GM12874 (cell line): ENCODE measurements at regions not wholly inside any gene's neighbourhood (a gene's known extent, or its start where the extent isn't known, plus 50 kb on each side); places are given as distances from the start of the nearest gene placed in this dataset.

Source experiments
- TF ChIP-seq, protein P1 (sequence below): IDR thresholded peaks from 2 replicates; pipeline ENCODE4 v1.5.1; 2011; ENCODE audit warnings: low read depth, mild to moderate bottlenecking, control low read depth, low read length, moderate library complexity; ENCODE audit not compliant: insufficient read depth

DNA sequence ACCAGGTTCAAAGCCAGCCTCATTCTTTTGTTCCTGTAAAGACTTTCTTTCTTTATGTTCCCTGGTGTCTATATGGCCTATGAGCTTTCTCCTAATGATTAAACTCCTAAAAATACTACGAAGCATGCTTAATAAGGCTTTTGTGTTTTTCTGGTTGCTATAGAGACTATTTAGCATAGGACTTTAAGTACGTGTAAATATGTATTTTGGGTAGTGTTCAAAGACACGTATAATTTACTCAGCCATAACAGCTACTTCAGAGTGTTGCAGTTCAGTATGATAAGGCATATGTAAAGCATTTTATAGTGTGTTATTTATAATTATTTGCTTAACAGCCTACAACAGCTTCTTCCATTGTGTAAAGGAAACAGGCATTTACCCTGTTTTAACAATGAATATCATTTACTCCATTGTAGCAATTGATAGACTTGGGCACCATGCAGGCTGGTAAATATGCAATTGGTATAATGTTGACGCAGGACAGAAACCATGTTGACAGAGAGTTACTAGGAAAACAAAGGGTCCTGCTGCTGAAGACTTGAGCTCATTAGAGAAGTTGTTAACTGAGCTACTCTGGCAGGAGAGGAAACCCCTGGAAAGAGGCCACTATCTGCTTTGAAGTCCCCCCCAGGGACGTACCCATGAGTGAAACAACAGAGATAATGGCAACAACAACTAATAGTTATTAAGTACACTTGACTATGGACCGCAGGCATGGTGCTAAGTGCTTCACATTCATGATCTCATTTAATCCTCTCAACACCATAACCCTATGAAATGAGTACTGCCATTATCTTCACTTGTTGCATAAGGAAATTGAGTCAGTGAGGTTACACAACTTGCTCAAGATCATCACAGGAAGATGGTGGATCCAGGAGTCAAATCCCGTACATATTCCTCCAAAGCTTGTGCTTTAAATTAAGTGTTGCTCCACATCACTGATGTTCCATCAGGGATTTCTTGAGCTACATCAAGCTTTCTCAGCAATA is 342.2 kb upstream of the DYNLRB2 start:
- TF ChIP-seq, protein P1, sequence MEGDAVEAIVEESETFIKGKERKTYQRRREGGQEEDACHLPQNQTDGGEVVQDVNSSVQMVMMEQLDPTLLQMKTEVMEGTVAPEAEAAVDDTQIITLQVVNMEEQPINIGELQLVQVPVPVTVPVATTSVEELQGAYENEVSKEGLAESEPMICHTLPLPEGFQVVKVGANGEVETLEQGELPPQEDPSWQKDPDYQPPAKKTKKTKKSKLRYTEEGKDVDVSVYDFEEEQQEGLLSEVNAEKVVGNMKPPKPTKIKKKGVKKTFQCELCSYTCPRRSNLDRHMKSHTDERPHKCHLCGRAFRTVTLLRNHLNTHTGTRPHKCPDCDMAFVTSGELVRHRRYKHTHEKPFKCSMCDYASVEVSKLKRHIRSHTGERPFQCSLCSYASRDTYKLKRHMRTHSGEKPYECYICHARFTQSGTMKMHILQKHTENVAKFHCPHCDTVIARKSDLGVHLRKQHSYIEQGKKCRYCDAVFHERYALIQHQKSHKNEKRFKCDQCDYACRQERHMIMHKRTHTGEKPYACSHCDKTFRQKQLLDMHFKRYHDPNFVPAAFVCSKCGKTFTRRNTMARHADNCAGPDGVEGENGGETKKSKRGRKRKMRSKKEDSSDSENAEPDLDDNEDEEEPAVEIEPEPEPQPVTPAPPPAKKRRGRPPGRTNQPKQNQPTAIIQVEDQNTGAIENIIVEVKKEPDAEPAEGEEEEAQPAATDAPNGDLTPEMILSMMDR, result no peak

DNA sequence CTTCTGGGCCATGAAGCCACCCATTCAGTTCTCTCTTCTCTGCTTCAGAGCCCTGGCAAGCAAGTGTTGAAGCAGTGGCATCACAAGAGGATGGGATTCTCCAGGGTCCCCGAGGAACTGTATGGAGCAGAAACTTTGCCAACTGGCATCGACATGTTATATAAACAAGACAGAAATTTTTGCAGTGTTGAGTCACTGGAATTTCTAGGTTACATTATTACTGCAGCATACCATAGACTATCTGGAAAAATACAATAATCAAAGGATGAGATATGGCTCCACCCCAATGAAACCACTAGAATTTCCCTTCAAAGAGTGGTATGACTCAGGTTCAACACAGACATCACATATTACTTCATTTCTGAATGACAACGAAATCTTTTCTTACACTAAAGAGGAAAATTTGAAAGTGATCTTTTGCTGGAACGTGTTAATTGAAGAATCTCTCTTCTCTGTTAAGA is 343.0 kb upstream of the DYNLRB2 start:
- TF ChIP-seq, protein P1, result no peak

- TF ChIP-seq, protein P1, result no peak
These were observed 348.9 kb upstream of the DYNLRB2 start for GRCh38 chr16:80191928-80192327.

GRCh38 chr16:80189476-80190175 is 351.2 kb upstream of the DYNLRB2 start:
- TF ChIP-seq, protein P1, result no peak

DNA sequence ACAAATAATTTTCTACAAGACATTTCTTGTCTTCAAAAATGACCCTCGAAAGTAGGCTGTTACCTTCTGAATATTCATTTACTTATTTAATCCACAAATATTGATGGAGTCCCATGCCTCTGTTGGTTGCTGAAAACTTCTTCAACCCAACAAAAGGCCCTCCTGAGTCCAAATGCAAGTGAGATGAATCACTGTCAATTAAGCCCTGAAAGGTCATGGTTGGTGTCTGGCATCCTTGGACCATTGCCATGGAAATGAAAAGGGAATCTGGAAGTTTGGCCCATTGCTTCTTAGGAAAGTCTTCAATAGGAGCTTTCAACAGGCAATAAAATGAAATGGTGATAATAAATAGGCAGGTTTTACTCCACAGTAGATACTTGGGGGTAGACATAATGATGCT is 364.7 kb upstream of the DYNLRB2 start:
- TF ChIP-seq, protein P1, result no peak

DNA sequence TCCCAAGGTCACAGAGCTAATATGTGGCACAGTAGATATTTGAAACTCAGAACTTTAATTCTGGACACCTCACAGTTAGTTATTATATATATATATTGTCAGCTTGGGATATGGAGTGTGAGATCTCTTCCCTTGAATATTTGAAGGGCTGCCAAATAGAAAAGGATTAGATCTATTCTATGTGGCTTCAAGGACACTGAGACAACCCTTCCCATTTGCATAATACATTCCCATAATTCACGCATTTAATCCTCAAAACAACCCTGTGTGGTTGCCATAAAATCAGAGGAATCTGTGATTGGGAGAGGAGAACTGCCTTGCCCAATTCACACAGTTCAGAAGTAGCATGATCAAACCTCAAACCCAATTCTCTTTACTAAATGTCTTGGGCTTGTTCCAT is 365.8 kb upstream of the DYNLRB2 start:
- TF ChIP-seq, protein P1, result no peak

- TF ChIP-seq, protein P1, result no peak
These were observed 366.4 kb upstream of the DYNLRB2 start for GRCh38 chr16:80174416-80174815.
